ENCODE measurements at regions not wholly inside any gene's neighbourhood (a gene's known extent, or its start where the extent isn't known, plus 50 kb on each side); places are given as distances from the start of the nearest gene placed in this dataset.

DNA sequence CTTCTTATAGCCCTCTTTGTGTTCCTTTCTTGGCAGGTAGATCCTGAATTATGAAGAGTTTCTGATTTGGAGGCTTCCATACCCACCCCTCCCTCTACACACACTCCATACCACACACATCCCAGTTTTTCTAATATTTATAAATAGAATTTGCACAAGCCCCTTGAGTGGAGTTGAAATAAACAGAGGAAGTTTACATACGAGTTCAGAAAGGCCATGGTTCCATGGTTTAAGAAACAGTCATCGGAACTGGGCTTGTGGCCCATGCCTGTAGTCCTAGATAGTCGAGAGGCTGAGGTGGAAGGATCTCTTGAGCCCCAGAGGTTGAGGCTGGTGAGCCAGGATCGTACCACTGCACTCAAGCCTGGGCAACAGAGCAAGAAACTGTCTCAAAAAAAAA is 62.7 kb upstream of the TANC1 start:
- DNase-seq = no peak

DNA sequence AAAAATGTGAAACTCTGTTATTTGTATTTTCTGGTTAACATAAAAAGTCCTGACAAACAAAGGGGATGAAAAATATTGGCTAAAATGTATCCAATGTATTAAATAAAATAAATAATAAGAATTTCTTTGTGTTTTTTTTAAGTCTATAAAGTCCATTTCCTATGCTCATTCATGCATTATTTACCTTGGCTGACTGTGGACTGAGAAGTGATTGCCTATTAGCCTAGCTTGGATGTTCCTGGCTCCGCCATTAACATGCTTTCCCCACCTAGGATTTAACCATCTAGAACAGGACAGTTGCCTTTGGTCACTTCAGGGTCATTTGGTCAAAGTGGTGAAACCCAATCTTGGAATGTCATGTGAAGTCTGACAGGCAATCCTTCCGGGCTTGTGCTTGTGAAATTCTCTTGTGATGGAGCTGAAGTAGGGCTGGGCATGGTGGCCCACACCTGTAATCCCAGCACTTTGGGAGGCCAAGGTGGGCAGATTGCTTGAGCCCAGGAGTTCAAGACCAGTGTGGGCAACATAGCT is 60.4 kb upstream of the TANC1 start:
- no peak for DNase-seq

DNA sequence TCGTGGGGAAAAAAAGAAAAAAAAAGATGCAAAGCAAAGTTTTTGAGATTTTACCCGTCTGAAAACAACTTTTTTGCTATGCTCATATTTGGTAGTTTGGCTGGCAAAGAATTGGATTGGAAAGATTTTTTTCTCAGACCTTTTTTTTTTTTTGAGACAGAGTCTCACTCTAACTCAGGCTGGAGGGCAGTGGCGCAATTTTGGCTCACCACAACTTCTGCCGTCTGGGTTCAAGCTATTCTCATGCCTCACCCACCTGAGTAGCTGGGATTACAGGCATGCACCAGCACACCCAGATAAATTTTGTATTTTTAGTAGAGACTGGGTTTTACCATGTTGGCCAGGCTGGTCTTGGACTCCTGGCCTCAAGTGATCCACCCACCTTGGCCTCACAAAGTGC is 56.3 kb upstream of the TANC1 start:
- no peak for DNase-seq

DNA sequence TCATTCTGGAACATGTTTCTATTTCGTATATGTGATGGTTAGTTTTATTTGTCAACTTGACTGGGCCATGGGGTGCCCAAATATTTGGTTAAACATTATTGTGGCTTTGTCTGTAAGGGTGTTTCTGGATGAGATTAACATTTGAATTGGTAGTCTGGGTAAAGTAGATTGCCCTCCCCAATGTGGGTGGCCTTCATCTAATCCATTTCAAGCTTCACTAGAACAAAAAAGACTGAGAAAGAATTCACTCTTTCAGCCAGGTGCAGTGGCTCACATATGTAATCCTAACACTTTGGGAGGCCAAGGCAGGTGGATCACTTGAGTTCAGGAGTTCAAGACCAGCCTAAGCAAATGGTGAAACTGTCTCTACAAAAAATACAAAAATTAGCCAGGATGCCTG is 55.7 kb upstream of the TANC1 start:
- DNase-seq = no peak

DNA sequence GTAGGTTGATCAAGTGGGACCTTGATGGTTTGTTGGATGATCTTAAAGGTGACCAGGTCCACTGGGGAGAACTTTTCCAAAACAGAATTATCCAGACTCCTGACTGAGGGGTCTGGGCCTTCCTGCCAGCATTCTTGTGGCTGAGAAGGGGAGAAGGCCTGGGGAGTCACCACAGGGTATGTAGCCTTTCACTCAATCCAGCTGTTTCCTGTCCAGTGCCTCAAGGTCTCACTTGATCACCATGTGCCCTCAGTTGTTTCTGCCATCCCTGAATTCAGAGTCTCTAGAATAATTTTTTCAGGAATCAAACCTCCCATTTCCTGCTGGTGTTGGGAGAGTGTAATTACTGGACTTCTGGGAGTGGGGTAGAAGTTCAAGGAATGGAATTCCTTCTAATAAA is 54.4 kb upstream of the TANC1 start:
- DNase-seq = no peak

DNA sequence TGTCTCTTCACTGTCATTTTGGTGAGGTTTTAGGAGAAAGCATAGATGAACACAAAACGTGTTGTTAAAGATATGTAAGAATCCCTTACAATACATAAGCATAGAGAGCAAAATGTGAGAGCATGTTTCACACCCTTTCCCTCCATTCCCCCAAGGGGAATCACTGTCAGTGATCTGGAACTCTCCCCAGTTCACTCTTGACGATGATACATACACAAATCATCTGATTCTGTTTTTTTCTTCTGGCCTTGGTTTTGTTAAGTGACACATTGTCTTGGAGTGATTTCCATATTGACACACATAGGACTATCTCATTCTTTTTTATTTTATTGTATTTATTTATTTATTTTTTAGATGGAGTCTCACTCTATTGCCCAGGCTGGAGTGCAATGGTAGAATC is 53.7 kb upstream of the TANC1 start:
- DNase-seq = no peak

DNA sequence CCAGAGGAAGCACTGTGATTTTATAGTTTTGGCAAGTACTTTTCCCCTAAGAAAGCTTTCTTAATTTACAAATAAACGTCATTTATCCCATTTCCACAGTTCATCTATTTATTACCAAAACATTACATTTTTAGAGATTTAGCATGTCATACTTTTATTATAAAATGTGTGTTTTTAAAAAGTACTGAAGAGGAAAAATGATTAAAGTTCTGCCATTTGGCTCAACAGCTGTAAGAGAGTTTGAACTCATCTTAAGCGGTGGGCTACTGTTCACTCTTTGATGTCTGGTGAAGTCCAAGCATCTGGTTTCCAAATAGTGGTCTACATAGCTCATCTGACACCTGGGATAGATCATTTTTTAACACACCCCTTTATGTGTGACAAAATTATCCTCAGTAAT is 51.3 kb upstream of the TANC1 start:
- DNase-seq = no peak

DNA sequence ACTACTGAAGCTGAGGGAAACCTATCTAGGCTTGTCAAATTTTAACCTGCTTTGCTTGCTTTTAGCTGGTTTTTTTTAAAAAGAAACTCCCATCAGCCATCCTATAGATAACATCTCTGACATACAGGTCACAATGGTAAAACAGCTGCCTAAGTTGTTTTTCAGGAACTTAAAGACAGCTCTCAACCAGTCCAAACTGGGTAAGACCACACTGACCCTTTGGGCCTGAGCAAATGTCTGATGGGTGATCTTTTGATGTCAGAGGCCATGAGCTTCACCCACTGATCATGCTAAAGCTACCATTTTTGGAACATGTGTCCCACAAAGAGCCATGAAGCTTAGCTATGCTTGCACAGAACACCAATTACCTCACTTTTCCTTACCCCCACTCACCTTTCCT is 50.0 kb upstream of the TANC1 start:
- DNase-seq = no peak

All from NCI-H1694 treated with DMSO at 0.1 percent for 48 hours (cell line).